GM12878 (cell line): ENCODE measurements at regions not wholly inside any gene's neighbourhood (a gene's known extent, or its start where the extent isn't known, plus 50 kb on each side); places are given as distances from the start of the nearest gene placed in this dataset.

Experiments
- NRF1 ChIP-seq: conservative IDR thresholded peaks from 2 replicates; pipeline ENCODE4 v1.6.1; 2011; ENCODE audit warnings: mild to moderate bottlenecking, low read depth, low read length, improper control_type of control experiment
- POLR2A ChIP-seq: IDR thresholded peaks from 2 replicates; pipeline ENCODE4 v1.6.1; 2011; ENCODE audit warnings: low read depth, mild to moderate bottlenecking, low read length
- ZNF24 ChIP-seq: fragments of 450-650 bp; IDR thresholded peaks from 2 replicates; pipeline ENCODE4 v1.6.1; 2017; ENCODE audit warnings: antibody characterized with exemption, mild to moderate bottlenecking
- ZNF274 ChIP-seq: IDR thresholded peaks from one replicate; pipeline ENCODE4 v1.8.0; 2011; ENCODE audit not compliant: insufficient read length, insufficient read depth
- TF ChIP-seq, protein P1 (sequence below): IDR thresholded peaks from 2 replicates; pipeline ENCODE4 v1.6.1; 2012; ENCODE audit warnings: low read depth, low read length, improper control_type of control experiment
- TF ChIP-seq, protein P2 (sequence below): fragments of 450-650 bp; IDR thresholded peaks from 2 replicates; pipeline ENCODE4 v1.6.1; 2017; ENCODE audit warnings: low read depth, mild to moderate bottlenecking, moderate library complexity
- TF ChIP-seq, protein P3 (sequence below): fragments of 450-650 bp; IDR thresholded peaks from 2 replicates; pipeline ENCODE4 v1.6.1; 2017; ENCODE audit warnings: antibody characterized with exemption, mild to moderate bottlenecking, moderate library complexity

DNA sequence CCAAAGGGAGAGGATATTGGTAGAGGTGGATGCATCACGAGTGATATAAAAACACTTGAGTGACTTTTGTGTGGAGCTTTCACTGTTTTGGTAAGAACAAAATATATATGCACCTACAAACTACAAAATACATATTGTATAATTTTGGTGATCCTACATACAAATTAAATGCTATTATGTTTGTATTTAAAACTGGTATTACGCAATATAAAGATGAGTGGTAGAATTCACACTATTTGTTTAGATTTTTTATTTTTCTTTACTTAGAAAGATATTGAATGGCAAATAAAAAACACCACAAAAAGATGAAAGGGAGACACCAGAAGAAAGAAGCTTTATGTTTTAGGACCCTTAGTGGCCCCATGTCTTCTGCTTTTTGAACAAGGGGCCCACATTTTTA, 770.7 kb upstream of the ID2 start:
- TF ChIP-seq, protein P1, sequence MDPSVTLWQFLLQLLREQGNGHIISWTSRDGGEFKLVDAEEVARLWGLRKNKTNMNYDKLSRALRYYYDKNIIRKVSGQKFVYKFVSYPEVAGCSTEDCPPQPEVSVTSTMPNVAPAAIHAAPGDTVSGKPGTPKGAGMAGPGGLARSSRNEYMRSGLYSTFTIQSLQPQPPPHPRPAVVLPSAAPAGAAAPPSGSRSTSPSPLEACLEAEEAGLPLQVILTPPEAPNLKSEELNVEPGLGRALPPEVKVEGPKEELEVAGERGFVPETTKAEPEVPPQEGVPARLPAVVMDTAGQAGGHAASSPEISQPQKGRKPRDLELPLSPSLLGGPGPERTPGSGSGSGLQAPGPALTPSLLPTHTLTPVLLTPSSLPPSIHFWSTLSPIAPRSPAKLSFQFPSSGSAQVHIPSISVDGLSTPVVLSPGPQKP, result no peak
- TF ChIP-seq ZNF274 (no peak), POLR2A (no peak), ZNF24 (no peak), NRF1 (no peak)
- TF ChIP-seq, protein P2, sequence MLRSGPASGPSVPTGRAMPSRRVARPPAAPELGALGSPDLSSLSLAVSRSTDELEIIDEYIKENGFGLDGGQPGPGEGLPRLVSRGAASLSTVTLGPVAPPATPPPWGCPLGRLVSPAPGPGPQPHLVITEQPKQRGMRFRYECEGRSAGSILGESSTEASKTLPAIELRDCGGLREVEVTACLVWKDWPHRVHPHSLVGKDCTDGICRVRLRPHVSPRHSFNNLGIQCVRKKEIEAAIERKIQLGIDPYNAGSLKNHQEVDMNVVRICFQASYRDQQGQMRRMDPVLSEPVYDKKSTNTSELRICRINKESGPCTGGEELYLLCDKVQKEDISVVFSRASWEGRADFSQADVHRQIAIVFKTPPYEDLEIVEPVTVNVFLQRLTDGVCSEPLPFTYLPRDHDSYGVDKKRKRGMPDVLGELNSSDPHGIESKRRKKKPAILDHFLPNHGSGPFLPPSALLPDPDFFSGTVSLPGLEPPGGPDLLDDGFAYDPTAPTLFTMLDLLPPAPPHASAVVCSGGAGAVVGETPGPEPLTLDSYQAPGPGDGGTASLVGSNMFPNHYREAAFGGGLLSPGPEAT, result no peak
- TF ChIP-seq, protein P3, sequence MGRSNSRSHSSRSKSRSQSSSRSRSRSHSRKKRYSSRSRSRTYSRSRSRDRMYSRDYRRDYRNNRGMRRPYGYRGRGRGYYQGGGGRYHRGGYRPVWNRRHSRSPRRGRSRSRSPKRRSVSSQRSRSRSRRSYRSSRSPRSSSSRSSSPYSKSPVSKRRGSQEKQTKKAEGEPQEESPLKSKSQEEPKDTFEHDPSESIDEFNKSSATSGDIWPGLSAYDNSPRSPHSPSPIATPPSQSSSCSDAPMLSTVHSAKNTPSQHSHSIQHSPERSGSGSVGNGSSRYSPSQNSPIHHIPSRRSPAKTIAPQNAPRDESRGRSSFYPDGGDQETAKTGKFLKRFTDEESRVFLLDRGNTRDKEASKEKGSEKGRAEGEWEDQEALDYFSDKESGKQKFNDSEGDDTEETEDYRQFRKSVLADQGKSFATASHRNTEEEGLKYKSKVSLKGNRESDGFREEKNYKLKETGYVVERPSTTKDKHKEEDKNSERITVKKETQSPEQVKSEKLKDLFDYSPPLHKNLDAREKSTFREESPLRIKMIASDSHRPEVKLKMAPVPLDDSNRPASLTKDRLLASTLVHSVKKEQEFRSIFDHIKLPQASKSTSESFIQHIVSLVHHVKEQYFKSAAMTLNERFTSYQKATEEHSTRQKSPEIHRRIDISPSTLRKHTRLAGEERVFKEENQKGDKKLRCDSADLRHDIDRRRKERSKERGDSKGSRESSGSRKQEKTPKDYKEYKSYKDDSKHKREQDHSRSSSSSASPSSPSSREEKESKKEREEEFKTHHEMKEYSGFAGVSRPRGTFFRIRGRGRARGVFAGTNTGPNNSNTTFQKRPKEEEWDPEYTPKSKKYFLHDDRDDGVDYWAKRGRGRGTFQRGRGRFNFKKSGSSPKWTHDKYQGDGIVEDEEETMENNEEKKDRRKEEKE, result no peak
